NT2/D1 (cell line): ENCODE measurements at regions not wholly inside any gene's neighbourhood (a gene's known extent, or its start where the extent isn't known, plus 50 kb on each side); places are given as distances from the start of the nearest gene placed in this dataset.

ENCODE experiments used
- YY1 ChIP-seq: IDR thresholded peaks from 2 replicates; pipeline ENCODE4 v1.6.1; 2011; ENCODE audit not compliant: insufficient read length, insufficient read depth
- ZNF274 ChIP-seq: IDR thresholded peaks from 2 replicates; pipeline ENCODE4 v1.6.1; 2011; ENCODE audit warnings: mild to moderate bottlenecking, low read depth, low read length

- TF ChIP-seq ZNF274 (no peak), YY1 (no peak)
Observed at GRCh38 chr4:160372390-160372789, 1269.5 kb downstream of the RAPGEF2 start.
